Peyer's patch (tissue), 4 donors: ENCODE measurements at regions not wholly inside any gene's neighbourhood (a gene's known extent, or its start where the extent isn't known, plus 50 kb on each side); places are given as distances from the start of the nearest gene placed in this dataset.
"Not testable (repeated sequence)": the region's sequence is repeated elsewhere in the genome, so short reads cannot be mapped to it uniquely, and the experiment has no call there.

Experiments used
- DNase-seq, 3 donors: peaks; one replicate each; pipeline ENCODE4 v3.0.0-alpha.2; 2017 to 2019
- H3K27ac ChIP-seq, 4 donors: fragments of 200-600 bp; sonication (generic); one replicate each; pipeline ENCODE4 v1.5.1; 2016 to 2019
- H3K27me3 ChIP-seq, 2 donors: fragments of 200-600 bp; sonication (generic); one replicate each; pipeline ENCODE4 v1.5.1; 2019
- H3K36me3 ChIP-seq, 3 donors: fragments of 200-600 bp; sonication (generic); one replicate each; pipeline ENCODE4 v1.5.1; 2016 to 2019
- H3K4me1 ChIP-seq, 4 donors: fragments of 200-600 bp; sonication (generic); one replicate each; pipeline ENCODE4 v1.5.1; 2016 to 2019
- H3K4me3 ChIP-seq, 4 donors: fragments of 200-600 bp; sonication (generic); 1 replicate in 3 of 4; 2 replicates in 1 of 4; pipeline ENCODE4 v1.5.1; 2016 to 2019; ENCODE audit warnings: mild to moderate bottlenecking in 1 of 4
- H3K9me3 ChIP-seq, 4 donors: fragments of 200-600 bp; sonication (generic); one replicate each; pipeline ENCODE4 v1.5.1; 2016 to 2019; ENCODE audit warnings: mild to moderate bottlenecking in 1 of 4
- CTCF ChIP-seq, 6 experiments: fragments of 450-650 bp in 4 of 6; fragments of 200-600 bp in 2 of 6; sonication (generic) in 1 of 6; IDR thresholded peaks; one replicate each; pipeline ENCODE4 v1.5.1; 2017 to 2019; ENCODE audit warnings: antibody characterized with exemption in 6 of 6, mild to moderate bottlenecking in 3 of 6, moderate library complexity in 1 of 6
- POLR2A ChIP-seq, 2 donors: fragments of 450-650 bp; IDR thresholded peaks; one replicate each; pipeline ENCODE4 v1.5.1; 2017; ENCODE audit warnings: antibody characterized with exemption in 2 of 2, mild to moderate bottlenecking in 2 of 2, moderate library complexity in 2 of 2

GRCh38 chr6:71766146-71766760 lies 120.1 kb upstream of the RIMS1 start:
- Histone ChIP-seq H3K4me3 (no peak overlapping the region), H3K36me3 (no peaks in the 10 kb centered on the region), H3K27me3 (no peaks in the 10 kb centered on the region), H3K9me3 (no peaks in the 10 kb centered on the region), H3K27ac (no peak overlapping the region), H3K4me1 (no peaks in the 10 kb centered on the region)
- DNase-seq, result no peak
- TF ChIP-seq CTCF (IDR thresholded peaks at IDR 0.05) (no peak), POLR2A (IDR thresholded peaks at IDR 0.05) (no peak)

GRCh38 chr6:71766796-71767195 lies 119.6 kb upstream of the RIMS1 start:
- H3K27me3 ChIP-seq, result no peaks in the 10 kb centered on the region
- no peak overlapping the region for H3K4me3 ChIP-seq
- TF ChIP-seq CTCF (IDR thresholded peaks at IDR 0.05), result no peak
- no peak for TF ChIP-seq POLR2A (IDR thresholded peaks at IDR 0.05)
- H3K27ac ChIP-seq, result no peak overlapping the region
- DNase-seq, result no peak
- H3K36me3 ChIP-seq, result no peaks in the 10 kb centered on the region
- H3K9me3 ChIP-seq, result no peaks in the 10 kb centered on the region
- H3K4me1 ChIP-seq, result no peaks in the 10 kb centered on the region

GRCh38 chr6:71768356-71768755 lies 118.0 kb upstream of the RIMS1 start:
- no peak overlapping the region for H3K27ac ChIP-seq
- no peaks in the 10 kb centered on the region for H3K4me1 ChIP-seq
- no peaks in the 10 kb centered on the region for H3K36me3 ChIP-seq
- no peak for TF ChIP-seq CTCF (IDR thresholded peaks at IDR 0.05)
- TF ChIP-seq POLR2A (IDR thresholded peaks at IDR 0.05), result no peak
- H3K4me3 ChIP-seq, result no peak overlapping the region
- H3K27me3 ChIP-seq, result no peaks in the 10 kb centered on the region
- no peaks in the 10 kb centered on the region for H3K9me3 ChIP-seq
- no peak for DNase-seq

- Histone ChIP-seq H3K36me3 (no peaks in the 10 kb centered on the region), H3K9me3 (peaks cover 0 to 2% (median 0%) of the 10 kb centered on the region in 4 donors), H3K4me1 (no peaks in the 10 kb centered on the region), H3K27me3 (no peaks in the 10 kb centered on the region), H3K4me3 (no peak overlapping the region), H3K27ac (no peak overlapping the region)
- DNase-seq, result no peak
- no peak for TF ChIP-seq CTCF (IDR thresholded peaks at IDR 0.05)
- TF ChIP-seq POLR2A (IDR thresholded peaks at IDR 0.05), result no peak
These were observed 77.5 kb upstream of the RIMS1 start for GRCh38 chr6:71808865-71809264.

- TF ChIP-seq CTCF (IDR thresholded peaks at IDR 0.05), result no peak
- TF ChIP-seq POLR2A (IDR thresholded peaks at IDR 0.05), result no peak
- DNase-seq, result no peak
- Histone ChIP-seq H3K27ac (no peak overlapping the region), H3K27me3 (no peaks in the 10 kb centered on the region), H3K9me3 (peaks cover 0 to 2% (median 0%) of the 10 kb centered on the region in 4 donors), H3K4me1 (no peaks in the 10 kb centered on the region), H3K36me3 (no peaks in the 10 kb centered on the region), H3K4me3 (no peak overlapping the region)
These were observed 75.5 kb upstream of the RIMS1 start for GRCh38 chr6:71810880-71811279.

- TF ChIP-seq POLR2A (IDR thresholded peaks at IDR 0.05) (no peak), CTCF (IDR thresholded peaks at IDR 0.05) (no peak)
- H3K9me3 ChIP-seq, result no peaks in the 10 kb centered on the region
- no peaks in the 10 kb centered on the region for H3K36me3 ChIP-seq
- no peaks in the 10 kb centered on the region for H3K27me3 ChIP-seq
- no peak overlapping the region for H3K4me3 ChIP-seq
- H3K27ac ChIP-seq, result no peak overlapping the region
- H3K4me1 ChIP-seq, result no peaks in the 10 kb centered on the region
- no peak for DNase-seq
These were observed 63.7 kb upstream of the RIMS1 start for GRCh38 chr6:71822625-71823024.

- not testable (repeated sequence) for H3K27ac ChIP-seq, H3K4me1 ChIP-seq, H3K4me3 ChIP-seq, DNase-seq, H3K27me3 ChIP-seq, H3K9me3 ChIP-seq, H3K36me3 ChIP-seq
These were observed 54.1 kb upstream of the RIMS1 start for GRCh38 chr6:71832110-71832764.
